NCI-H1092 treated with DMSO at 0.1 percent for 48 hours (cell line): ENCODE measurements at regions not wholly inside any gene's neighbourhood (a gene's known extent, or its start where the extent isn't known, plus 50 kb on each side); places are given as distances from the start of the nearest gene placed in this dataset.
A peak's percentile ranks its signal among the peaks of the same experiment; 100 is the strongest.
"Not testable (repeated sequence)": the region's sequence is repeated elsewhere in the genome, so short reads cannot be mapped to it uniquely, and the experiment has no call there.

ENCODE experiments used
- DNase-seq: peaks from one replicate; lab custom pipeline; 2025; lab: John Stamatoyannopoulos, UW

DNA sequence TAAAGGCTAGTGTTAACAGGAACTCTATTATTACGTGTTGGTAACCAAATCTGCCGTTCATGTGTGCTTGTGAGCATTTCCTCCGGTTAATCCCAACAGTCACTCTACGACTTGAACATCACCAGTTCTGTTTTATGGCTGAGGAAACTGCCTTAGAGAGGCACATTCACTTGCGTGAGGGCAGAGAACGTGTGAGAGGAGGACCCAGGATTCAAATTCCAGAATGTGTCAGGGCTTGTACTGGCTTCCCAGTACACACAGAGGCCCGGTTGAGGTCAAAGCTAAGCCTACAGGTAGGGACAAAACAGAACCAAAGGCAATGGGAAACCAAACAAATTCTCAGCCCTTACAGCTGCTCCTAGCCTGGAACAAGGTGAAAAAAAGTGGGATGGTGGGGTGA, 66.9 kb upstream of the TENM4 start:
- DNase-seq = no peak

DNA sequence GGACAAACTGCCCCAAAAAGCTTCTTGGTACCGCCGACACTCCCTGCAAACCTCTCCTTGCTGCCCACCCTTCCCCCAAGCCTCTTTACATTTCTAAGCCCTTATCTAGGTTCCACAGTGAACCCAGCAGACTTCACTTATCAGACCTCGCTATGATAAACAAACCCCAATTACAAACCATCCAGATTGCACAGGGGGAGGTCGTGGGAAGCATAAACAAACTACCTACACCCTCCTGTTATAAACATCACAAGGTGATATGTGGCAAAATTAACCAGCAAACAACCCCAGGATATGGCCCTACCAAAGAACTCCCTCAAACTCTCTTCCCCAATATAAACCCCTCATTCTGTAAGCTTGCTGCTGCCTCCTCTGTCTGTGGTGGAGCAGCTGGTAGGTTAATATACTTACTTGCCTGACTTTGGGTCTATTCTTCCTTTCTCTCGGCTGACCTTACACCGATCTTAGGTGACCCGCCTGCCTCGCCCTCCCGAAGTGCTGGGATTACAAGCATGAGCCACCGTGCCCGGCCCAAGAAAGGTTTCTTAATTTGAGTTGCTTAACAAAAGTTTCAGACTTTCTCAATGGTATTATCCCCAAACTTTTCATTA, 66.0 kb upstream of the TENM4 start:
- no peak for DNase-seq

- DNase-seq = no peak
Measured at GRCh38 chr11:79506124-79506523, 65.3 kb upstream of the TENM4 start.

GRCh38 chr11:79503028-79503427, 62.2 kb upstream of the TENM4 start:
- no peak for DNase-seq

DNA sequence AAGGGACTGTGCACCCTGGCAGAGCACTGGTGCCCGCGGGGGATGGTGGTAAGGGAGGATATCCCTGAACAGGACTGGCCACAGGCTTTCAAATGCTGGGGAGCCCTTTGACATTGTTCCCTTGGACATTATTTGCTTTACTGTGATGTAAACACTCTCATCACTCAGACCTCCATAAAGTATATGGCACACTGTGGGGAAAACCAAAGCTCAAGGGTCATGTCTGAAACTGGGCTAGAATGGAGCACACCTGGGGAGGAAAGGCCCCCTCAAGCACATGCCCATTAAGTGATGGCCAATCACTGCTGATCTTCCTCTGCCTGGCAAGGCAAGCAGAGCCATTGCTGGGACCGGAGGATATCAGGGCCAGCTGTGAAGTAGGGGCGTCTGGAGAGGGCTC, 60.9 kb upstream of the TENM4 start:
- peak; percentile 19 for DNase-seq

- DNase-seq = not testable (repeated sequence)
Measured at GRCh38 chr11:79499929-79500328, 59.1 kb upstream of the TENM4 start.

- DNase-seq = no peak
Measured at GRCh38 chr11:79498667-79499066, 57.8 kb upstream of the TENM4 start.

GRCh38 chr11:79493555-79494171, 52.8 kb upstream of the TENM4 start:
- peak; percentile 69 for DNase-seq

GRCh38 chr11:79492008-79492407, 51.2 kb upstream of the TENM4 start:
- no peak for DNase-seq
